22Rv1 (cell line): ENCODE measurements at regions not wholly inside any gene's neighbourhood (a gene's known extent, or its start where the extent isn't known, plus 50 kb on each side); places are given as distances from the start of the nearest gene placed in this dataset.

Experiments used
- ZFX ChIP-seq: fragments of 450-650 bp; IDR thresholded peaks from 2 replicates; pipeline ENCODE4 v1.6.1; 2017; ENCODE audit warnings: antibody characterized with exemption, borderline replicate concordance
- TF ChIP-seq, protein P1 (sequence below): fragments of 450-650 bp; IDR thresholded peaks from 2 replicates; pipeline ENCODE4 v1.5.1; 2017; ENCODE audit warnings: mild to moderate bottlenecking

DNA sequence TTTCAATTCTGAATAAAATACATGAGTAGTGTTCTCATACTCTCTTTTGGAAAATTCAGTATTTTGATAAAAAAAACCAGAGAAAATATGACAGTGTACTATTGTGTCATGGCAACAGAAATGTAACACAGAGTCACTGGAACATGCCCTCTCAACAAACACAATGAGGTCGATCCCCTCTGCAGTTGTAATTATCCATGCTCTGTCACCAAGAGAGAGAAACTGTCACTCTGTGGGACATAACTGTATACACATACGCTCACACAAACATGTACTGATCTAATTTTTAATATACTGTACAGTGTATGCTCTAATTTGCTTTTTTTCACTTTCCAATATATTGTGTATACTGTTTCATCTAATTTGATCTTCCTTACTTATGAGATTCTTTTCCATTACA, 1136.8 kb upstream of the TENM3 start:
- TF ChIP-seq, protein P1, sequence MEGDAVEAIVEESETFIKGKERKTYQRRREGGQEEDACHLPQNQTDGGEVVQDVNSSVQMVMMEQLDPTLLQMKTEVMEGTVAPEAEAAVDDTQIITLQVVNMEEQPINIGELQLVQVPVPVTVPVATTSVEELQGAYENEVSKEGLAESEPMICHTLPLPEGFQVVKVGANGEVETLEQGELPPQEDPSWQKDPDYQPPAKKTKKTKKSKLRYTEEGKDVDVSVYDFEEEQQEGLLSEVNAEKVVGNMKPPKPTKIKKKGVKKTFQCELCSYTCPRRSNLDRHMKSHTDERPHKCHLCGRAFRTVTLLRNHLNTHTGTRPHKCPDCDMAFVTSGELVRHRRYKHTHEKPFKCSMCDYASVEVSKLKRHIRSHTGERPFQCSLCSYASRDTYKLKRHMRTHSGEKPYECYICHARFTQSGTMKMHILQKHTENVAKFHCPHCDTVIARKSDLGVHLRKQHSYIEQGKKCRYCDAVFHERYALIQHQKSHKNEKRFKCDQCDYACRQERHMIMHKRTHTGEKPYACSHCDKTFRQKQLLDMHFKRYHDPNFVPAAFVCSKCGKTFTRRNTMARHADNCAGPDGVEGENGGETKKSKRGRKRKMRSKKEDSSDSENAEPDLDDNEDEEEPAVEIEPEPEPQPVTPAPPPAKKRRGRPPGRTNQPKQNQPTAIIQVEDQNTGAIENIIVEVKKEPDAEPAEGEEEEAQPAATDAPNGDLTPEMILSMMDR, result no peak
- TF ChIP-seq ZFX, result no peak
